ENCODE measurements at regions not wholly inside any gene's neighbourhood (a gene's known extent, or its start where the extent isn't known, plus 50 kb on each side); places are given as distances from the start of the nearest gene placed in this dataset.
"Not testable (repeated sequence)": the region's sequence is repeated elsewhere in the genome, so short reads cannot be mapped to it uniquely, and the experiment has no call there.

GRCh38 chr2:154577390-154577789 lies 121.1 kb upstream of the KCNJ3 start:
- Mint-ChIP-seq H3K36me3 (ENCODE audit: insufficient read depth) (peaks cover 2% of the 10 kb centered on the region), H3K27me3 (no peaks in the 10 kb centered on the region), H3K4me3 (ENCODE audit: low read depth) (no peak overlapping the region), H3K9me3 (ENCODE audit: low read depth) (peaks cover 5% of the 10 kb centered on the region), H3K4me1 (ENCODE audit: low read depth) (peaks cover 3% of the 10 kb centered on the region), H3K27ac (no peak overlapping the region)
- no peak for TF ChIP-seq CTCF (IDR thresholded peaks at IDR 0.05; ENCODE audit: unreplicated experiment)
- no peak for DNase-seq (ENCODE audit: low spot score, unreplicated experiment)

GRCh38 chr2:154580767-154581166 lies 117.7 kb upstream of the KCNJ3 start:
- peaks cover 2% of the 10 kb centered on the region for H3K36me3 Mint-ChIP-seq (ENCODE audit: insufficient read depth)
- peaks cover 7% of the 10 kb centered on the region for H3K9me3 Mint-ChIP-seq (ENCODE audit: low read depth)
- no peak for DNase-seq (ENCODE audit: low spot score, unreplicated experiment)
- H3K27ac Mint-ChIP-seq, result no peak overlapping the region
- TF ChIP-seq CTCF (IDR thresholded peaks at IDR 0.05; ENCODE audit: unreplicated experiment), result no peak
- peaks cover 5% of the 10 kb centered on the region for H3K4me1 Mint-ChIP-seq (ENCODE audit: low read depth)
- H3K4me3 Mint-ChIP-seq (ENCODE audit: low read depth), result no peak overlapping the region
- no peaks in the 10 kb centered on the region for H3K27me3 Mint-ChIP-seq

- H3K9me3 Mint-ChIP-seq (ENCODE audit: low read depth); H3K4me1 Mint-ChIP-seq (ENCODE audit: low read depth); DNase-seq (ENCODE audit: low spot score, unreplicated experiment); H3K4me3 Mint-ChIP-seq (ENCODE audit: low read depth); H3K27me3 Mint-ChIP-seq; H3K36me3 Mint-ChIP-seq (ENCODE audit: insufficient read depth): not testable (repeated sequence)
- H3K27ac Mint-ChIP-seq, result peak overlapping the region; percentile 25
These were observed 115.8 kb upstream of the KCNJ3 start for GRCh38 chr2:154582694-154583093.

- H3K9me3 Mint-ChIP-seq (ENCODE audit: low read depth); DNase-seq (ENCODE audit: low spot score, unreplicated experiment); H3K4me1 Mint-ChIP-seq (ENCODE audit: low read depth); H3K4me3 Mint-ChIP-seq (ENCODE audit: low read depth); H3K27me3 Mint-ChIP-seq; H3K36me3 Mint-ChIP-seq (ENCODE audit: insufficient read depth): not testable (repeated sequence)
- peak overlapping the region; percentile 51 for H3K27ac Mint-ChIP-seq
These were observed 115.2 kb upstream of the KCNJ3 start for GRCh38 chr2:154583274-154583673.

GRCh38 chr2:154587739-154588138 lies 110.8 kb upstream of the KCNJ3 start:
- no peak for DNase-seq (ENCODE audit: low spot score, unreplicated experiment)
- no peak overlapping the region for H3K27ac Mint-ChIP-seq
- peaks cover 3% of the 10 kb centered on the region for H3K9me3 Mint-ChIP-seq (ENCODE audit: low read depth)
- H3K4me1 Mint-ChIP-seq (ENCODE audit: low read depth), result peaks cover 3% of the 10 kb centered on the region
- TF ChIP-seq CTCF (IDR thresholded peaks at IDR 0.05; ENCODE audit: unreplicated experiment), result no peak
- H3K4me3 Mint-ChIP-seq (ENCODE audit: low read depth), result no peak overlapping the region
- H3K27me3 Mint-ChIP-seq, result no peaks in the 10 kb centered on the region
- no peaks in the 10 kb centered on the region for H3K36me3 Mint-ChIP-seq (ENCODE audit: insufficient read depth)

GRCh38 chr2:154588838-154589237 lies 109.7 kb upstream of the KCNJ3 start:
- Mint-ChIP-seq H3K4me3 (ENCODE audit: low read depth) (no peak overlapping the region), H3K9me3 (ENCODE audit: low read depth) (no peaks in the 10 kb centered on the region), H3K27ac (no peak overlapping the region), H3K4me1 (ENCODE audit: low read depth) (no peaks in the 10 kb centered on the region), H3K27me3 (no peaks in the 10 kb centered on the region), H3K36me3 (ENCODE audit: insufficient read depth) (no peaks in the 10 kb centered on the region)
- no peak for DNase-seq (ENCODE audit: low spot score, unreplicated experiment)
- TF ChIP-seq CTCF (IDR thresholded peaks at IDR 0.05; ENCODE audit: unreplicated experiment), result no peak

Measured in progenitor cell of endocrine pancreas (in vitro differentiated cells).